NCI-H128 (cell line): ENCODE measurements at regions not wholly inside any gene's neighbourhood (a gene's known extent, or its start where the extent isn't known, plus 50 kb on each side); places are given as distances from the start of the nearest gene placed in this dataset.

Experiments used
- DNase-seq: peaks from one replicate; lab custom pipeline; 2025; ENCODE audit not compliant: unreplicated experiment; lab: John Stamatoyannopoulos, UW

GRCh38 chr10:63707254-63707910 is 186.2 kb downstream of the REEP3 start:
- DNase-seq = no peak

- no peak for DNase-seq
These were observed 187.2 kb downstream of the REEP3 start for GRCh38 chr10:63708421-63708820.

- DNase-seq = no peak
These were observed 189.5 kb downstream of the REEP3 start for GRCh38 chr10:63710703-63711102.

DNA sequence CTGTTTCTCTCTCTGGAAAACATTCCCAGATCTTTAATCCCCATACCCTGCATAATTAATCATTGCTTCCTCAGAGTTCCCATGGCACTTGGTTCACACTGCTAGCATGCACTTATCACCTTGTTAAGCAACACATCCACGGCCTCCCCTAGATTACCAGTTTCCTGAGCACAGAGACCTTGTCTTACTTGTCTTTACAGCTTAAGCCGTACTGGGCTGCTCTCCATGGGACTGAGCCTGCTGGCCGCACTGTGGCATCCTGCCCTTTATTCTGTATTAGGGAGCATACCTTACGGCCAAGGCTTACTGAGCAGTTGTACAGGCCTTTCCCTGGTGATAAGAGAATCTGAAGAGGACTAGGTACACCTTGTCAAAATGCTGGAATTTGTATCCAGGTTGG is 190.2 kb downstream of the REEP3 start:
- DNase-seq = no peak

DNA sequence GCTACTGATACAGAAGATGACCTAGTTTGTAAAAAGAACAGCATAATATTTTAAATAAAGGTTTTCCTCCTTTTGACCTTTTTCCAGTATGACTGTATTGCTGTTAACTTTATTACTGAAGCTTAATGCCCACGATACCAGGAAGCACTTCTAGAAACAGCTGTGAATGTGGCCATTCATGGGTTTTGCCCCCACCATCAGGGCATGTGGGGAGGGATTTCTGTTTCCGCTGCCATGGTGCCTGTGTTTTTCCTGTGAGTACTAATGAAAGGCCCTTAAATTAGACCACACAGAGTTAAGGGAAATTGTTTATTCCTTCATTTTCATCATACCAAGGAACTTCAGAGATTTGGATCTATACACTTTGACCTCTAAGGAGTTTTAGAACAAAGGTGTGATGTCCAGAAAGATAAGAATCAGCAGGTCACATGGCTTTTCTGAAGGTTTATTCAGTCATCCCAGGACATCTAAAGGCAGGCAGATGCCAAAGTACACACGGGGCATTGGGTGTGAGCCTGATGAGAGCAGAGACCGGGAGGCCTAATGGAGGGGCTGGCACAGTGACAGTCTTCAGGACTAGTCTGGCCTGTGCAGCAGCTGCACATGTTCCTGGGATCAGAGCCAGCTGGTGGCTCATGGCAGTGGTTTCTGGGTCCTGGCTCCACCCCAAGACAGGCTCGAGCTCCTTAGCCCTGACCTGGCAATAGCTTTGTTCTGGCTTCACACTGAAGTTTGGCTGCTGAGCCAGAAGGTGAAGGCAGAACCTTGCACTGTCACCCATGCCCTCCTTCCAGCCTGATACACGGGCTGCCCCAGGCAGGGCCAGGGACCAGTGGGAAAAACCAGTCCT is 190.9 kb downstream of the REEP3 start:
- peak; percentile 60 for DNase-seq

DNA sequence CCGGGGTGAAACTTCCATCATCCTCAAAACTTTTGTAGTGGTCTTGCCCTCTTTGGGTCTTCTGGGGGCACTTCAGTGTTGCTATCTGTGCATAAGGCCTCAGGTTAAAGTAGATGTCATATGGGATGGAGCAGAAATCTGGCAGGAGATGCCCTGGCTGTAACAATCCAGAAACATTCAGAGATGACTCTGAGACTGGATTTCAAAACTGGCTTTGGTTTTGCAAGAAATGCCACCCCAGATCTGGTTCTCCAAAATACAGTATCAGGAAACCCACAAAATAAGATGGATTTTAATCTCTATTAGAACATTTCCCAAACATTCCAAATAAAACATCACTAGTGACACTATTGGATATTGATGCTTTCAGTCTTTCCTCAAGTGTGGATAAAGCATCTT is 191.5 kb downstream of the REEP3 start:
- DNase-seq = no peak

DNA sequence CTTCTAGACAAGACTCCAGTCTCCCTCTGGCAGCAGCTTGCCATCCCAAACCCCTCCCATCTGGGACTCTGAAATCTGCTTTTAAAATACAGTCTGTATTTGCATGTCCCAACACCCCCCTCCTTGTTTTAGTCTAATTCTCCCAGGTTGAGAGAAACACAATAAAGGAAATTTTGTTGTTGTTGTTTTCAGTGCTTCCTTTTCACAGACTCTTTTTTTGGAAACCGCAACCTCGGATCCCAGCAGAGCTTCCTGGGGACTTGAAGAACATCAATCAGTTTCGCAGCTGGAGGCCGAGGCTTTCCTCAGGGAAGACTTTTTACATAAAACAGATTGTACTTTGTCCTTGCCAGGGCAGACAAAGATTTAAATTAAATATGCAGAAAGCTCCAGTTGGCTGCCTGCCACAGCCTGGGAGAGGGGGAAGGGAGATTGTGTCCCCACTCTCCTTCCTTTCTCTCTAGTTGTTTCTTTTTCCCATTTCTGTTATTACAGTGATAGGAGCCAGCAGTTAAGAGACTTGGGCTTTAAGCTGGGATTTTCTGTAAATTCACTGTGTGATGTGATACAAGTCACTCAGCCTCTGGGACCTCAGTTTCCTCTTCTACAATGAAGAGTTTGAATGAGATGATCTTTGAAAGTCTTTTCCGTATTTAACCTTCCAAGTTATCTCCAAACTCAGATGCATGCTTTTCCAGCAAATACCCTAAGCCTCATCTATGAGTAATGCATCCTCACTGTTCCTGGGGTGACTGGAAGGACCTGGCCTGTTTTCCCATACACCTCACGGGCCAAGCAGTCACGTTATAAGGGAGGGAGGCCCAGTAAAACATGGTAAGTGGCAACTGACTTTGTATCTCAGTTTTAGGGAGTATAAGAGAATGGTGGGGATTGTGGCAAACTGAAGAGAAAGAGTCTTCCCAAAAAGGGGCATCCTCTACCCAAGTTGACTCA is 192.3 kb downstream of the REEP3 start:
- peak; percentile 58 for DNase-seq

DNA sequence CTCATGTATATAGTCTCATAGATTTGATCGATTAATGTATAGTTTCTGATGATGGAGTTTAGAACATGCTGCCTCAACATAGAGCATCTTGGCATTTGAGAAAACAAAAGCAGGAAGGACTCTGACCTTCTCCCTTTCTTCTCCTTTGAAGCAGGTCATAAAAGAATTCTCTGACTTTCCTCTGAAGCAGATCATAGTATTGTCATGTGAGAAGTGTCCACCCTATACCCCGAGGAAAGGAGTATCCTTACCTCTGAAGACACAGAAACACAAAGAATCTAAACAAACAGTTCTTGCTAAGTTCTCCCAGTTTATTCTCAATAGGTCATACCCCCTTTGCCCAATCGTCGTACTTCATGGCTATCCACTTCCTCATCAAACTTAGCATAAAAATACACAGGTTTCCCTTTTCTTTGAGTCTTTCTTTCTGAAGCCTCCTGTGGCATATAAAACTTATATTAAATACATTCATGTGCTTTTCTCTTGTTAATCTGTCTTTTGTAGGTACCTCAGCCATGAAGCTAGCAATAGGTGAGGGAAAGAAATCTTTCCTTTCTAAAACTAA is 194.9 kb downstream of the REEP3 start:
- DNase-seq = no peak

DNA sequence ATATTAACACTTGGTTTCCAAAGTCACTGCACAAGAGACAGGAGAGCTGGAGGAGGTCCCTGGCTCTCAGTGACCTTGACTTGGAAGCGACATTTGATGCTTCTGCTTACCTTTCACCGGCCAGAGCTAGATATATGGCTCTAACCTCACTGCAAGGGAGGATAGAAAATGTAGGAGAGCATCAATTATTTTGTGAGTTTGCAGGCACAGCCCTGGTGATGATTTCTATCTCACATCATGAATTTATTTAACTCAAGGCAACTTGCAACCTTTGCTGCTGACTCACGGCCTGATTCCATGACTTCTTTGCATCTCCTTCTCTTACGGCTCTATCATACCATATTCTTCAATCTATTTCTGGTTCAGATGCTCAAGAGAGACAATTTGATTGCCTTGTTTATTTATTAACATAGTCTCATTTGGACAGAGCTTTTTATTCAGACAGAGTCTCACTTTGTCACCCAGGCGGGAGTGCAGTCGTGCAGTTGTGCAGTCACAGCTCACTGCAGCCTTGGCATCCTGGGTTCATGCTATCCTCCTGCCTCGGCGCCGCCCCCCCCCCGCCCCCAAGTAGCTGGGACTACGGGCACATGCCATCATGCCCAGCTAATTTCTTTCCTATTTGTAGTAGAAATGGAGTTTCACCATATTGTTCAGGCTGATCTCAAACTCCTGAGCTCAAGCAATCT is 196.0 kb downstream of the REEP3 start:
- DNase-seq = no peak

GRCh38 chr10:63718006-63718405 is 196.8 kb downstream of the REEP3 start:
- DNase-seq = no peak

DNA sequence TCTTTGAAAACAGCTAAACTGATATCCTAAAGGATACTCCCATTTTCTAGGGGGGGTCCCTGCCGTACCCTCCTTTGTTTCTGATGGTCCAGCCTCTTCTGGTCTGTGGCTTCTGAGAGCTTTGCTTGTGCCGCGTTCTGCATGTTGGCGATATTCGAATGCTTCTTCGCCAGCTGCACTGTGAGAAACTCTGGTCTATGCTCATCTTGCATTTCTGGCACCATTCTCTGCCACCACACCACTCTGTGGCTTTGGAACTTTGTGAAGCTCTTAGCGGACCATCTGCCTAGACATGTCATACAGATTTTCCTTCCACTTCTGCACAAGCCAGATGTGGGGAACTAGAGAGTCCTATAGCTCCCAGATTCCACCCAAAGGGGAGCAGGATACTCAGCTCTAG is 197.2 kb downstream of the REEP3 start:
- no peak for DNase-seq

- no peak for DNase-seq
These were observed 198.1 kb downstream of the REEP3 start for GRCh38 chr10:63719226-63719856.

GRCh38 chr10:63720072-63720537 is 198.9 kb downstream of the REEP3 start:
- peak; percentile 27 for DNase-seq

GRCh38 chr10:63720676-63721075 is 199.5 kb downstream of the REEP3 start:
- no peak for DNase-seq

- DNase-seq = no peak
These were observed 201.3 kb downstream of the REEP3 start for GRCh38 chr10:63722537-63722936.

DNA sequence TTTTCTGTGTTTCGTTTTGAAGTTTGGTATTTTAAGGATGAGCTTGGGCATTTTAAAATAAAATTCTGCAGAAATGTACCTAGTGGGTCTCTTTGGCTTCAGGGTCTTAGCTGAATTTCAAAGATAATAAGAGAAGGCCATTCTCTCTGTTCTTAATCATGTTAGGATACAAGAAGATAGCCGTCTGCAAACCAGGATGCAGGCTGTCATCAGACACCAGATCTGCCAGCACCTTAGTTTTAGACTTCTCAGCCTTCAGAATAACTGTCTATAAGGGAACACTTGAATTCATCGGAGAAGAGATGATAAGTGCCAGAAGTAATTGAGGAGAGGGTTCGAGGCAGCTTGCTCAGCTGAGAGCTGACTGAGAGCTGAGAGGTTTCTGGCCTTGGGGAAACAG is 202.1 kb downstream of the REEP3 start:
- no peak for DNase-seq

DNA sequence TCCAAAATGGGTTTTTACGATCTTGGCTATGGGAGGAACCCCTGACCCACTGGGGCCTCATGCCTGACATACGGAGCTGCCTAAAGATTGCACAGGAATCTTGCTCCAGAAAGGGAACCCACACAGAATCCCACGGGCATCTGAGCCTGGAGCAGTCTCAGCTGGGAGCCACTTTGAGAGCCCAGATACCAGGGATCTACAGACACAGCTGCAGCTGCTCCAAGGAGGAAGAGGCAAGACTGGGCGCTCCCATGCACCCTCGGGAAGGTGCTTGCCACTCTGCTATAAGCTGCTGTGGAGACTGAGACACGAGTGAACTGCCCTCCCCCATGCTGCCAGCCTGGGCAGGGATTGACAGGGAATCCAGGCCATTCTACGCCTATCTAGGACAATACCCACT is 202.5 kb downstream of the REEP3 start:
- DNase-seq = no peak

GRCh38 chr10:63724922-63725321 is 203.7 kb downstream of the REEP3 start:
- DNase-seq = no peak

DNA sequence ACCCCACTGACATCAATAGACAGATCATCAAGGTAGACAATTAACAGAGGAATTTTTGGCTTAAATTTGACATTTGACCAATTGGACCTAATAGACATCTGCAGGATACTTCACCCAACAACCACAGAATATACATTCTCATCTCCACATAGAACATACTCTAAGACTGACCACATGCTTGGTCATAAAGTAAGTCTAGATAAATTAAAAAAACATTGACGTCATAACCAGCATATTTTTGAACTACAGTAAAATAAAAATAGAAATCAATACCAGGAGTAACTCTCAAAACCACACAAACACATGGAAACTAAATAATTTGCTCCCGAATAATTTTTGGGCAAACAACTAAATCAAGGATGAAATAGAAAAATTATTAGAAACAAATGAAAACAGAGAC is 205.7 kb downstream of the REEP3 start:
- DNase-seq = no peak

GRCh38 chr10:63727636-63728035 is 206.4 kb downstream of the REEP3 start:
- DNase-seq = no peak
